Endothelial cell of hepatic sinusoid (primary cell): ENCODE measurements at regions not wholly inside any gene's neighbourhood (a gene's known extent, or its start where the extent isn't known, plus 50 kb on each side); places are given as distances from the start of the nearest gene placed in this dataset.

Experiments used
- in situ Hi-C: cut with HindIII; loops from 2 replicates; pipeline ENCODE4 v1.10.0; 2017; ENCODE audit warnings: low sequenced_read_pairs

GRCh38 chr4:35237924-35238323 lies 1006.4 kb downstream of the ARAP2 start:
- in situ Hi-C loops: no loop called here

DNA sequence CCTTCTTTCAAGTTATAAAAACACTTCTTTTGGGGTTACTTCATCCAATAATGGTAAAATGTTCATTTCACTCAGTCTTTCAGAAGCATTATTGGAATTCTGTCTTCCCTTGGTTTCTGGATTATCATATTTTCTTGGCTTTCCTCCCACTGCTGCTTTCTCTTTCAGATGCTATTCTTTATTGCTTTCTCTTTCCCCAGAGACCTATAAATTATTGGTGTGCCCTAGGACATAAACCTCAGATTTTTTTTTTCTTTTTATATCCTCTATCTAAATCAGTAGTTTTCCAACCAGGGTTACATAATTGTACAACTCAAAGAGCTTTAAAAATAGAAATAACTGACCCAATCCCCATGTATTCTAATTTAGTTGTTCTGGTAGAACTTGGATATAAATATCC lies 1005.5 kb downstream of the ARAP2 start:
- in situ Hi-C loops: no loop called here

DNA sequence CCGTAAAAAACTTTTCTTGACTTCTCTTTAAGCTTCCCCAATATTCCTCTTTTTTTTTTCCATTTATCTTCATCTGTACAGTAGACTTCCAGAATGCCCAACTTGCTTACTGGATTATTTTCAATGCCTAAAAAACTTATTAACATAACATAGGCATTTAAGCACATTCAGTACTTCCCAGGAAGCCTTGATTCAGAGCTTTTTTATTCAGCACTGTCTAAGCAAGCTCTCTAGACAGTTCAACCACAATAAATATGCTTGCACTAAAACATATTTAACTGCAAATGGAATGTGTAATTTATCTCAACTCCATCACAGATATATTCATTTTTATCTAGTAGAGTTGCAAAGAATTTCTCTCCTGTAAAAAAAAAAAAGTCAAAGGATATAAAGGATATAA lies 997.8 kb downstream of the ARAP2 start:
- in situ Hi-C loops: no loop called here

GRCh38 chr4:35247047-35247446 lies 997.3 kb downstream of the ARAP2 start:
- in situ Hi-C loops: no loop called here

- in situ Hi-C loops: no loop called here
Measured at GRCh38 chr4:35250331-35250730, 994.0 kb downstream of the ARAP2 start.

DNA sequence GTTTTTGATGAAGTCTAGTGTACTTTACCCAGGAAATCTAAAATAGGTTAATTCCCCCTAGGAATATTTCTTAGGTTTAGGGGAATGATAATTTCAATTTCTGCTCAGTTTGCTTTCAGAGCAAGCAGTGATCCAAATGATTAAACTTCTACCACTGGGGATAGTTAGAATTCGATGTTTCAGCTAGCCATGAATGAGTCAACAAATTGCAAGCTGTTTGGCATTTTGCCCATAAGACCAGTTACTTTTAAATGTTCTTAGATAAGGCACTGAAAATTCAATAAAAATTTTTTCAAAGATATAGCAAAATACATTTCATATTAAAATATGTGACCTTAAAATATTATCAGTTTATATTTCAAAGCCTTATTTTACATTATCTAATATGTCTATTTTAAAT lies 993.6 kb downstream of the ARAP2 start:
- in situ Hi-C loops: no loop called here

DNA sequence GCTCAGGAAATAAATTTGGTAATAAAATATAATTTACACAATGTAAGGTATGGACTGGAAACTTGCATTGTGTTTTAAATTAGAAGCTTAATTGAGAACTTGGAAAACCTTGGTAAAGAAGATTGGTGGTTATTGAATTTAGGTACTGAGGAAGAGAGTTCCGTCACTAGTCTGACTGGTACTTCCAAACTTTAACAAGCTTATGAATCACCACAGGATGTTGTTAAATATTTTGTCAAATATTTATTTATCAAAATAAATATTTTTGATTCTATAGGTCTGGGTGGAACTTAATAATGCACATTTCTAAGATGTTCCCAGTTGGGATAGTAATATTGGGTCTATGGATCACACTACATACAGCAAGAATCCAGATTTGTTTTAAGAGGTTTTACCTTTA lies 992.2 kb downstream of the ARAP2 start:
- in situ Hi-C loops: no loop called here

DNA sequence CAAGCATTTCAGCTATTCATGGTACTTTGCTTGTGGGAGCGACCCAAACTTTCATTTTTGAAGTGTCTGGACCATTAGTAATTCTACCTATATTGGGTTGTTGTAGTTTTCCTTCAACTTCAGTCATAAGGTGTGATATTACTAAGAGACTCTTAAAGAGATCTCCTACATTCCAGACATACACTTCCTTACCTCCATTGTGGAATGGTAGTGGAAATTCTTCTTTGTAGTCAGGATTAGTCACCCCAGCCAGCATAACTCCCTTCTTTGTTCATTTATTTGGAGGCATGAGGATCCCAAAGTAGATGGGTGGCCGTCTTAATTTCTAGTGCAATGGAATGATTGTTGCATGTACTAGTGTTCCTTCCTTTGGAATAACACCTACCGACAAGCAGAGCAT lies 991.4 kb downstream of the ARAP2 start:
- in situ Hi-C loops: no loop called here

DNA sequence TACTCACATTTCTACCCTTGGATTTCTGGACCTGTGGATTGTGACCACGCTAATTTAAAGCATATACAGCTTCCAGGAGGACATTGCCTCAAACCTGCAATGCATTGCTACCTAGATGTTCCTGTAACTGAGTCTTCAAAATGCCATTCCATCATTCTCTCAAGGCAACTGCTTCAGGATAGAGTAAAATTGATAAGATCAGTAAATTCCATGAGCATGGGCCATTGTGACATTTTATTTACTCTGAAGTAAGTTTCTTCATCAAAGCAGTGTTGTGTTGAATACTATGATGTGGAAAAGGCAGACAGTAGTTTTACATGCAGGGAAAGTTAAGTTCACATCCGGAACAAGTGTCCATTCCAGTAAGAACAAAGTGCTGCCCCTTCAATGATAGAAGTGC lies 991.0 kb downstream of the ARAP2 start:
- in situ Hi-C loops: no loop called here

- in situ Hi-C loops: no loop called here
Measured at GRCh38 chr4:35286434-35286833, 957.9 kb downstream of the ARAP2 start.

- in situ Hi-C loops: no loop called here
Measured at GRCh38 chr4:35300996-35301774, 943.1 kb downstream of the ARAP2 start.

GRCh38 chr4:35315419-35315818 lies 928.9 kb downstream of the ARAP2 start:
- in situ Hi-C loops: no loop called here

DNA sequence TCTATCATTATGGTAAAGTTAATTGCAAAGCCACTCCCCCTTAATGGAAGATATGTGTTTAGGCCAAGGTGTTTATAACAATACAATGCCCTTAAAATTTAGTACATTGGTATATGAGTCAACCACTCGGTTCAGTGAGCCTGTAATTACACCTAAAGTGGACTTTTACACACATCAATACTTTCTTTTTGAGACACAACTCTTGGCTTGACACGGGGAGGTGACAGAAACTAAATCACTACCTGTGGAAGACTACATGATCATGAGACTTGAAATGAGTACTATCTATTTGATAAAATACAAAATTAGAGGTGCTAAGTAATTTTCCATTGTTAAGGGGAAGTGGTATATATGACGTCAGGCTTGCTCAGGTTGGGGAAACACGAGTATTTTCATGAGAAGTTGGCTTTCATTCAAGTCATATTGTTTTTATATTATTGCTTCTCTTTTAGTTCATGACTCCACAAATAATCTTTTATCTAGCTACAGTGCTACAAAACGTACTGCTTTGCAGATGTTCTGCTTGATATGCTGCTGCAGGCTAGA lies 918.3 kb downstream of the ARAP2 start:
- in situ Hi-C loops: no loop called here

GRCh38 chr4:35342833-35343232 lies 901.5 kb downstream of the ARAP2 start:
- in situ Hi-C loops: no loop called here

GRCh38 chr4:35347276-35347675 lies 897.0 kb downstream of the ARAP2 start:
- in situ Hi-C loops: no loop called here

GRCh38 chr4:35358001-35358584 lies 886.2 kb downstream of the ARAP2 start:
- in situ Hi-C loops: no loop called here

DNA sequence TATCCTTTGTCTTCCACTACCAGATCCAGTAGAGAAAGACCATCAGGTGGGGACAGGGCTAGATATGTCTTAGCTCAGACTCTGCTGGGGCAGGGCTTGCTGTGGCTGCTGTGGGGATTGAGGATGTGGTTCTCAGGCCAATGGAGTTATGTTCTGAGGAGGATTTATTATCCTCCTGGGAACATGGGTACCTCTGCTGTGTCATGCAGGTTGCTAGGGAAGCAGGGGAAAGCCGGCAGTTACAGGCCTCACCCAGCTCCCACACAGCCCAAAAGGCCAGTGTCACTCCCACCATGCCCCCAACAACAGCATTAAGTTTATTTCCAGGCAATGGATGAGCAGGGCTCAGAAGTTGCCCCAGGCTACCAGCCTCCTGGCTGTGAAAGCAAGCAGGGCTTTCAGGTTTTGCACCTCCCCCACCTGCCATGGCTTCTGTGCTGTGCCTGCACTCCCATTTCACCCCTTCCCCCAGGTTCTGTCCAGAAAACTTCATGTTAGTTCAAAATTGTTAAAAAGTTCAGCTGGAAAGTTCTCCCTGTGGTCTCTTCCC lies 879.9 kb downstream of the ARAP2 start:
- in situ Hi-C loops: no loop called here

- in situ Hi-C loops: no loop called here
Measured at GRCh38 chr4:35365186-35365585, 879.1 kb downstream of the ARAP2 start.

GRCh38 chr4:35399912-35400311 lies 844.4 kb downstream of the ARAP2 start:
- in situ Hi-C loops: no loop called here

- in situ Hi-C loops: no loop called here
Measured at GRCh38 chr4:35423104-35423503, 821.2 kb downstream of the ARAP2 start.

DNA sequence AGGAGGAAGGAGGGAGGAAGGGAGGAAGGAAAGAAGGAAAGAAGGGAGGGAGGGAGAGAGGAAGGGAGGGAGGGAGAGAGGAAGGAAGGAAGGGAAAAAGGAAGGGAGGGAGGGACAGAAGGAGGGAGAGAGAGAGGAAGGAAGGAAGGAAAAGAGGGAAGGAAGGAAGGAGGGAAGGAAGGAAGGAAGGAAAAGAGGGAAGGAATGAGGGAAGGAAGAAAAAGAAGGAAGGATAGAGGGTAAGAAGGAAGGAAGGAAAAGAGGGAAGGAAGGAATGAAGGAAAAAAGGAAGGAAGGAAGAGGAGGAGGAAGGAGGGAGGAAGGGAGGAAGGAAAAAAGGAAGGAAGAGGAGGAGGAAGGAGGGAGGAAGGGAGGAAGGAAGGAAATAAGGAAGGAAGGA lies 796.8 kb downstream of the ARAP2 start:
- in situ Hi-C loops: no loop called here

GRCh38 chr4:35459045-35459444 lies 785.3 kb downstream of the ARAP2 start:
- in situ Hi-C loops: no loop called here
